ENCODE measurements at regions not wholly inside any gene's neighbourhood (a gene's known extent, or its start where the extent isn't known, plus 50 kb on each side); places are given as distances from the start of the nearest gene placed in this dataset.

GRCh38 chr5:120055858-120056257 lies 408.2 kb upstream of the PRR16 start:
- TF ChIP-seq, protein P1, sequence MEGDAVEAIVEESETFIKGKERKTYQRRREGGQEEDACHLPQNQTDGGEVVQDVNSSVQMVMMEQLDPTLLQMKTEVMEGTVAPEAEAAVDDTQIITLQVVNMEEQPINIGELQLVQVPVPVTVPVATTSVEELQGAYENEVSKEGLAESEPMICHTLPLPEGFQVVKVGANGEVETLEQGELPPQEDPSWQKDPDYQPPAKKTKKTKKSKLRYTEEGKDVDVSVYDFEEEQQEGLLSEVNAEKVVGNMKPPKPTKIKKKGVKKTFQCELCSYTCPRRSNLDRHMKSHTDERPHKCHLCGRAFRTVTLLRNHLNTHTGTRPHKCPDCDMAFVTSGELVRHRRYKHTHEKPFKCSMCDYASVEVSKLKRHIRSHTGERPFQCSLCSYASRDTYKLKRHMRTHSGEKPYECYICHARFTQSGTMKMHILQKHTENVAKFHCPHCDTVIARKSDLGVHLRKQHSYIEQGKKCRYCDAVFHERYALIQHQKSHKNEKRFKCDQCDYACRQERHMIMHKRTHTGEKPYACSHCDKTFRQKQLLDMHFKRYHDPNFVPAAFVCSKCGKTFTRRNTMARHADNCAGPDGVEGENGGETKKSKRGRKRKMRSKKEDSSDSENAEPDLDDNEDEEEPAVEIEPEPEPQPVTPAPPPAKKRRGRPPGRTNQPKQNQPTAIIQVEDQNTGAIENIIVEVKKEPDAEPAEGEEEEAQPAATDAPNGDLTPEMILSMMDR (IDR thresholded peaks at IDR 0.05): peak; percentile 8; the same call in 1 of the 3 replicates
- TF ChIP-seq RNF2 (IDR thresholded peaks at IDR 0.05; ENCODE audit: borderline replicate concordance, low read depth): no peak
- TF ChIP-seq POLR2A (IDR thresholded peaks at IDR 0.05; ENCODE audit: low read length): no peak
- TF ChIP-seq RAD21 (conservative IDR thresholded peaks at IDR 0.05 in 1 of 2, IDR thresholded peaks at IDR 0.05 in 1 of 2): peak in 1 of 2 experiments; percentile 22; a peak in 3 of 5 replicates
- peak; percentile 15; the same call in 1 of the 3 replicates for TF ChIP-seq SMC3 (IDR thresholded peaks at IDR 0.05)
- no peak for TF ChIP-seq ZNF302 (CRISPR knock-in tag; IDR thresholded peaks at IDR 0.05)
- TF ChIP-seq CEBPB (IDR thresholded peaks at IDR 0.05): no peak
- no peak for TF ChIP-seq CBX2 (IDR thresholded peaks at IDR 0.05; ENCODE audit: borderline replicate concordance, low read depth)
- TF ChIP-seq MAFK (IDR thresholded peaks at IDR 0.05; ENCODE audit: partially characterized antibody): no peak
- TF ChIP-seq CHD2 (IDR thresholded peaks at IDR 0.05; ENCODE audit: low read length, partially characterized antibody): no peak
- no peak for TF ChIP-seq POLR2AphosphoS2 (conservative IDR thresholded peaks at IDR 0.05; ENCODE audit: low read length)
- TF ChIP-seq, protein P2, sequence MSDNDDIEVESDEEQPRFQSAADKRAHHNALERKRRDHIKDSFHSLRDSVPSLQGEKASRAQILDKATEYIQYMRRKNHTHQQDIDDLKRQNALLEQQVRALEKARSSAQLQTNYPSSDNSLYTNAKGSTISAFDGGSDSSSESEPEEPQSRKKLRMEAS (IDR thresholded peaks at IDR 0.05): no peak
- TF ChIP-seq REST (IDR thresholded peaks at IDR 0.05): no peak

All from A549 (cell line).